Cardiac muscle cell (in vitro differentiated cells and primary cell): ENCODE measurements at regions not wholly inside any gene's neighbourhood (a gene's known extent, or its start where the extent isn't known, plus 50 kb on each side); places are given as distances from the start of the nearest gene placed in this dataset.

Experiments
- DNase-seq, 2 donors: peaks; one replicate each; pipeline versions ENCODE4 v3.0.0 to v3.0.0-alpha.2; 2010 to 2017; ENCODE audit warnings: low read depth in 1 of 2, low spot score in 1 of 2
- H3K27ac ChIP-seq: fragments of 200-600 bp; sonication (generic); 2 replicates; pipeline ENCODE4 v1.5.1; 2016
- H3K27me3 ChIP-seq: fragments of 200-600 bp; sonication (generic); 2 replicates; pipeline ENCODE4 v1.6.0; 2016; ENCODE audit warnings: control low read depth
- H3K36me3 ChIP-seq: fragments of 200-600 bp; sonication (generic); 2 replicates; pipeline ENCODE4 v1.5.1; 2016; ENCODE audit warnings: control low read depth
- H3K4me1 ChIP-seq: fragments of 200-600 bp; sonication (generic); 2 replicates; pipeline ENCODE4 v1.8.1; 2017; ENCODE audit warnings: low read depth, mild to moderate bottlenecking, mixed run types
- H3K4me3 ChIP-seq: fragments of 200-600 bp; sonication (generic); 2 replicates; pipeline ENCODE4 v1.5.1; 2016; ENCODE audit warnings: mild to moderate bottlenecking
- H3K9me3 ChIP-seq: fragments of 200-600 bp; sonication (generic); 2 replicates; pipeline ENCODE4 v1.5.1; 2017; ENCODE audit warnings: low read depth, mild to moderate bottlenecking, control low read depth
- CTCF ChIP-seq: IDR thresholded peaks from 2 replicates; pipeline ENCODE4 v1.5.1; 2012; ENCODE audit warnings: low read depth, mild to moderate bottlenecking, low read length

- Histone ChIP-seq H3K27me3 (no peaks in the 10 kb centered on the region), H3K4me1 (no peaks in the 10 kb centered on the region), H3K4me3 (no peak overlapping the region), H3K9me3 (no peaks in the 10 kb centered on the region), H3K36me3 (no peaks in the 10 kb centered on the region), H3K27ac (no peak overlapping the region)
- TF ChIP-seq CTCF, result no peak
- DNase-seq, result no peak
Observed at GRCh38 chr18:61239051-61239450, 94.2 kb upstream of the CDH20 start.

GRCh38 chr18:61241260-61241853 lies 91.9 kb upstream of the CDH20 start:
- Histone ChIP-seq H3K36me3 (no peaks in the 10 kb centered on the region), H3K4me1 (no peaks in the 10 kb centered on the region), H3K4me3 (no peak overlapping the region), H3K27ac (no peak overlapping the region), H3K9me3 (no peaks in the 10 kb centered on the region), H3K27me3 (no peaks in the 10 kb centered on the region)
- DNase-seq, result no peak
- no peak for TF ChIP-seq CTCF

GRCh38 chr18:61244632-61245031 lies 88.6 kb upstream of the CDH20 start:
- Histone ChIP-seq H3K36me3 (no peaks in the 10 kb centered on the region), H3K4me1 (no peaks in the 10 kb centered on the region), H3K27me3 (no peaks in the 10 kb centered on the region), H3K9me3 (no peaks in the 10 kb centered on the region), H3K27ac (no peak overlapping the region), H3K4me3 (no peak overlapping the region)
- no peak for DNase-seq
- no peak for TF ChIP-seq CTCF

GRCh38 chr18:61245276-61245675 lies 88.0 kb upstream of the CDH20 start:
- TF ChIP-seq CTCF, result no peak

GRCh38 chr18:61248589-61248988 lies 84.6 kb upstream of the CDH20 start:
- Histone ChIP-seq H3K4me1 (no peaks in the 10 kb centered on the region), H3K9me3 (no peaks in the 10 kb centered on the region), H3K4me3 (no peak overlapping the region), H3K27ac (no peak overlapping the region), H3K27me3 (no peaks in the 10 kb centered on the region), H3K36me3 (no peaks in the 10 kb centered on the region)
- TF ChIP-seq CTCF, result no peak
- DNase-seq, result no peak

More at GRCh38 chr18:61245276-61245675, 88.0 kb upstream of the CDH20 start:
- DNase-seq, result no peak
- H3K4me1 ChIP-seq, result no peaks in the 10 kb centered on the region
- H3K27ac ChIP-seq, result no peak overlapping the region
- no peaks in the 10 kb centered on the region for H3K9me3 ChIP-seq
- H3K36me3 ChIP-seq, result no peaks in the 10 kb centered on the region
- no peaks in the 10 kb centered on the region for H3K27me3 ChIP-seq
- H3K4me3 ChIP-seq, result no peak overlapping the region
